Cardiac muscle cell (in vitro differentiated cells and primary cell): ENCODE measurements at regions not wholly inside any gene's neighbourhood (a gene's known extent, or its start where the extent isn't known, plus 50 kb on each side); places are given as distances from the start of the nearest gene placed in this dataset.

Source experiments
- DNase-seq, 2 donors: peaks; one replicate each; pipeline versions ENCODE4 v3.0.0 to v3.0.0-alpha.2; 2010 to 2017; ENCODE audit warnings: low read depth in 1 of 2, low spot score in 1 of 2
- H3K27ac ChIP-seq: fragments of 200-600 bp; sonication (generic); 2 replicates; pipeline ENCODE4 v1.5.1; 2016
- H3K27me3 ChIP-seq: fragments of 200-600 bp; sonication (generic); 2 replicates; pipeline ENCODE4 v1.6.0; 2016; ENCODE audit warnings: control low read depth
- H3K36me3 ChIP-seq: fragments of 200-600 bp; sonication (generic); 2 replicates; pipeline ENCODE4 v1.5.1; 2016; ENCODE audit warnings: control low read depth
- H3K4me1 ChIP-seq: fragments of 200-600 bp; sonication (generic); 2 replicates; pipeline ENCODE4 v1.8.1; 2017; ENCODE audit warnings: low read depth, mild to moderate bottlenecking, mixed run types
- H3K4me3 ChIP-seq: fragments of 200-600 bp; sonication (generic); 2 replicates; pipeline ENCODE4 v1.5.1; 2016; ENCODE audit warnings: mild to moderate bottlenecking
- H3K9me3 ChIP-seq: fragments of 200-600 bp; sonication (generic); 2 replicates; pipeline ENCODE4 v1.5.1; 2017; ENCODE audit warnings: low read depth, mild to moderate bottlenecking, control low read depth
- CTCF ChIP-seq: IDR thresholded peaks from 2 replicates; pipeline ENCODE4 v1.5.1; 2012; ENCODE audit warnings: low read depth, mild to moderate bottlenecking, low read length

GRCh38 chr2:187126247-187127005, 277.5 kb upstream of the ZSWIM2 start:
- H3K4me3 ChIP-seq, result no peak overlapping the region
- no peaks in the 10 kb centered on the region for H3K4me1 ChIP-seq
- no peaks in the 10 kb centered on the region for H3K27me3 ChIP-seq
- no peaks in the 10 kb centered on the region for H3K36me3 ChIP-seq
- H3K27ac ChIP-seq, result no peak overlapping the region
- no peaks in the 10 kb centered on the region for H3K9me3 ChIP-seq
- DNase-seq, result no peak
- no peak for TF ChIP-seq CTCF

GRCh38 chr2:187125318-187125717, 276.3 kb upstream of the ZSWIM2 start:
- H3K4me1 ChIP-seq, result no peaks in the 10 kb centered on the region
- DNase-seq, result no peak
- TF ChIP-seq CTCF, result no peak
- no peaks in the 10 kb centered on the region for H3K27me3 ChIP-seq
- no peak overlapping the region for H3K27ac ChIP-seq
- no peaks in the 10 kb centered on the region for H3K9me3 ChIP-seq
- H3K4me3 ChIP-seq, result no peak overlapping the region
- no peaks in the 10 kb centered on the region for H3K36me3 ChIP-seq

- Histone ChIP-seq H3K9me3 (no peaks in the 10 kb centered on the region), H3K27ac (no peak overlapping the region), H3K4me3 (no peak overlapping the region), H3K36me3 (no peaks in the 10 kb centered on the region), H3K27me3 (no peaks in the 10 kb centered on the region), H3K4me1 (no peaks in the 10 kb centered on the region)
- no peak for TF ChIP-seq CTCF
- no peak for DNase-seq
These were observed 275.6 kb upstream of the ZSWIM2 start for GRCh38 chr2:187124529-187124928.

- H3K4me3 ChIP-seq, result no peak overlapping the region
- TF ChIP-seq CTCF, result no peak
- no peaks in the 10 kb centered on the region for H3K9me3 ChIP-seq
- H3K27me3 ChIP-seq, result no peaks in the 10 kb centered on the region
- DNase-seq, result no peak
- H3K27ac ChIP-seq, result no peak overlapping the region
- H3K4me1 ChIP-seq, result no peaks in the 10 kb centered on the region
- H3K36me3 ChIP-seq, result no peaks in the 10 kb centered on the region
These were observed 269.5 kb upstream of the ZSWIM2 start for GRCh38 chr2:187118331-187119099.

GRCh38 chr2:187117483-187117882, 268.5 kb upstream of the ZSWIM2 start:
- no peak for DNase-seq

More at GRCh38 chr2:187117483-187117882, 268.5 kb upstream of the ZSWIM2 start:
- no peak for TF ChIP-seq CTCF
- no peaks in the 10 kb centered on the region for H3K9me3 ChIP-seq
- no peaks in the 10 kb centered on the region for H3K36me3 ChIP-seq
- no peaks in the 10 kb centered on the region for H3K27me3 ChIP-seq
- no peaks in the 10 kb centered on the region for H3K4me1 ChIP-seq
- H3K27ac ChIP-seq, result no peak overlapping the region
- H3K4me3 ChIP-seq, result no peak overlapping the region
